C4-2B (cell line): ENCODE measurements at regions not wholly inside any gene's neighbourhood (a gene's known extent, or its start where the extent isn't known, plus 50 kb on each side); places are given as distances from the start of the nearest gene placed in this dataset.

ENCODE experiments used
- ZFX ChIP-seq: fragments of 450-650 bp; IDR thresholded peaks from 2 replicates; pipeline ENCODE4 v1.6.1; 2017
- TF ChIP-seq, protein P1 (sequence below): fragments of 450-650 bp; conservative IDR thresholded peaks from 2 replicates; pipeline ENCODE4 v1.5.1; 2017; ENCODE audit warnings: mild to moderate bottlenecking

DNA sequence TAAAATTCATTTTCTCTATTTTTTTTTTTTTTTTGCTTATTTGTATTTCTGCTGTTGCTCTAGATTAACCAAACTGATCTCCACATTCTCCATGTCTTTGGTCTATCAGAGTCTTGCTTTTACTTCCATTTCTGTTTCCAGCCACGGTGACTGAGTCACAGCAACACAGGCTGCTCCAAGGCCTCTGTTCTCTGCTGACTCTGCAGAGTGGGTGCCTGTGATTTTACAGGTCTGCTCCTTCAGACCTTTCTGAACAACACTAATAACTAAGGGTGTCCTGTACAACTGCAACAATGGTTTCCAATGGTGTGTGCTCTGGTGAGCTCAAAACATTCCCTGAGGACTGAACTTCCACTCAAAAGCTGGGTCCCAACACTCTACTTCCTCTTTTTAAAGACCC lies 102.3 kb upstream of the BMP2 start:
- TF ChIP-seq, protein P1, sequence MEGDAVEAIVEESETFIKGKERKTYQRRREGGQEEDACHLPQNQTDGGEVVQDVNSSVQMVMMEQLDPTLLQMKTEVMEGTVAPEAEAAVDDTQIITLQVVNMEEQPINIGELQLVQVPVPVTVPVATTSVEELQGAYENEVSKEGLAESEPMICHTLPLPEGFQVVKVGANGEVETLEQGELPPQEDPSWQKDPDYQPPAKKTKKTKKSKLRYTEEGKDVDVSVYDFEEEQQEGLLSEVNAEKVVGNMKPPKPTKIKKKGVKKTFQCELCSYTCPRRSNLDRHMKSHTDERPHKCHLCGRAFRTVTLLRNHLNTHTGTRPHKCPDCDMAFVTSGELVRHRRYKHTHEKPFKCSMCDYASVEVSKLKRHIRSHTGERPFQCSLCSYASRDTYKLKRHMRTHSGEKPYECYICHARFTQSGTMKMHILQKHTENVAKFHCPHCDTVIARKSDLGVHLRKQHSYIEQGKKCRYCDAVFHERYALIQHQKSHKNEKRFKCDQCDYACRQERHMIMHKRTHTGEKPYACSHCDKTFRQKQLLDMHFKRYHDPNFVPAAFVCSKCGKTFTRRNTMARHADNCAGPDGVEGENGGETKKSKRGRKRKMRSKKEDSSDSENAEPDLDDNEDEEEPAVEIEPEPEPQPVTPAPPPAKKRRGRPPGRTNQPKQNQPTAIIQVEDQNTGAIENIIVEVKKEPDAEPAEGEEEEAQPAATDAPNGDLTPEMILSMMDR = no peak
- TF ChIP-seq ZFX = no peak
